H9 (cell line): ENCODE measurements at regions not wholly inside any gene's neighbourhood (a gene's known extent, or its start where the extent isn't known, plus 50 kb on each side); places are given as distances from the start of the nearest gene placed in this dataset.

Experiments used
- DNase-seq: peaks from one replicate; pipeline ENCODE4 v3.0.0-alpha.2; 2017
- H2AFZ ChIP-seq: one replicate; pipeline ENCODE4 v1.6.1; 2013; ENCODE audit warnings: mild to moderate bottlenecking, low read length, control low read depth, moderate library complexity
- H2AK5ac ChIP-seq: 2 replicates; pipeline ENCODE4 v1.6.1; 2013; ENCODE audit warnings: low read length, control low read depth, mixed read lengths; ENCODE audit not compliant: insufficient read length
- H2BK120ac ChIP-seq: one replicate; pipeline ENCODE4 v1.6.1; 2013; ENCODE audit warnings: low read depth, mild to moderate bottlenecking, low read length, control low read depth, inconsistent platforms; ENCODE audit not compliant: poor library complexity, severe bottlenecking
- H2BK12ac ChIP-seq: 2 replicates; pipeline ENCODE4 v1.6.1; 2013; ENCODE audit warnings: low read length, control low read depth, mixed read lengths, low read depth; ENCODE audit not compliant: insufficient read length
- H2BK15ac ChIP-seq: 2 replicates; pipeline ENCODE4 v1.6.1; 2013; ENCODE audit warnings: low read depth, low read length, control low read depth
- H2BK20ac ChIP-seq: one replicate; pipeline ENCODE4 v1.6.1; 2013; ENCODE audit warnings: low read depth, mild to moderate bottlenecking, low read length, control low read depth, inconsistent platforms; ENCODE audit not compliant: poor library complexity, severe bottlenecking
- H2BK5ac ChIP-seq: 2 replicates; pipeline ENCODE4 v1.6.1; 2013; ENCODE audit warnings: low read length, control low read depth, mixed read lengths; ENCODE audit not compliant: insufficient read length
- H3K14ac ChIP-seq: 2 replicates; pipeline ENCODE4 v1.6.1; 2013; ENCODE audit warnings: low read length, control low read depth; ENCODE audit not compliant: insufficient read depth
- H3K18ac ChIP-seq: 2 replicates; pipeline ENCODE4 v1.6.1; 2013; ENCODE audit warnings: low read depth, mild to moderate bottlenecking, mixed read lengths, low read length, control low read depth; ENCODE audit not compliant: insufficient read length
- H3K23ac ChIP-seq: 2 replicates; pipeline ENCODE4 v1.6.1; 2013; ENCODE audit warnings: low read length, control low read depth, mixed read lengths, low read depth; ENCODE audit not compliant: insufficient read length
- H3K23me2 ChIP-seq: 2 replicates; pipeline ENCODE4 v1.6.1; 2013; ENCODE audit warnings: low read depth, mild to moderate bottlenecking, mixed read lengths, low read length, control low read depth; ENCODE audit not compliant: insufficient read length, poor library complexity, severe bottlenecking
- H3K27ac ChIP-seq: 2 replicates; pipeline ENCODE4 v1.5.1; 2013; ENCODE audit warnings: low read length, control low read depth, mixed read lengths, low read depth; ENCODE audit not compliant: insufficient read length
- H3K27me3 ChIP-seq: 2 replicates; pipeline ENCODE4 v1.6.1; 2013; ENCODE audit warnings: low read length, control low read depth, inconsistent platforms; ENCODE audit not compliant: insufficient read depth
- H3K4ac ChIP-seq: 2 replicates; pipeline ENCODE4 v1.6.1; 2013; ENCODE audit warnings: low read depth, mild to moderate bottlenecking, control low read depth, inconsistent platforms, low read length, moderate library complexity
- H3K4me1 ChIP-seq: 2 replicates; pipeline ENCODE4 v1.6.1; 2013; ENCODE audit warnings: low read length, control low read depth, inconsistent platforms; ENCODE audit not compliant: insufficient read depth
- H3K4me2 ChIP-seq: 2 replicates; pipeline ENCODE4 v1.6.1; 2013; ENCODE audit warnings: low read length, control low read depth, mixed read lengths; ENCODE audit not compliant: insufficient read length, insufficient read depth
- H3K56ac ChIP-seq: 2 replicates; pipeline ENCODE4 v1.6.1; 2013; ENCODE audit warnings: low read depth, mild to moderate bottlenecking, mixed read lengths, low read length, control low read depth; ENCODE audit not compliant: insufficient read length
- H3K79me1 ChIP-seq: 2 replicates; pipeline ENCODE4 v1.6.1; 2013; ENCODE audit warnings: low read depth, mild to moderate bottlenecking, moderate library complexity, low read length, control low read depth, inconsistent platforms; ENCODE audit not compliant: insufficient read depth, poor library complexity, severe bottlenecking
- H3K79me2 ChIP-seq: 2 replicates; pipeline ENCODE4 v1.6.1; 2013; ENCODE audit warnings: low read length, control low read depth, inconsistent platforms; ENCODE audit not compliant: insufficient read depth
- H3K9ac ChIP-seq: 2 replicates; pipeline ENCODE4 v1.6.1; 2013; ENCODE audit warnings: low read length, control low read depth, mixed read lengths; ENCODE audit not compliant: insufficient read length; ENCODE audit errors: extremely low read depth
- H3K9me3 ChIP-seq: one replicate; pipeline ENCODE4 v1.6.1; 2013; ENCODE audit warnings: low read depth, low read length, inconsistent platforms; ENCODE audit not compliant: control insufficient read depth
- H3T11ph ChIP-seq: one replicate; pipeline ENCODE4 v1.6.1; 2013; ENCODE audit warnings: mild to moderate bottlenecking, low read length, control low read depth, inconsistent platforms
- H4K20me1 ChIP-seq: one replicate; pipeline ENCODE4 v1.6.1; 2013; ENCODE audit not compliant: control insufficient read depth, insufficient read length, insufficient read depth
- H4K5ac ChIP-seq: 2 replicates; pipeline ENCODE4 v1.6.1; 2013; ENCODE audit warnings: low read depth, mild to moderate bottlenecking, mixed read lengths, low read length, control low read depth; ENCODE audit not compliant: insufficient read length
- H4K8ac ChIP-seq: replicated peaks from 2 replicates; pipeline ENCODE4 v1.6.1; 2013; ENCODE audit warnings: low read length, control low read depth, mixed read lengths, low read depth; ENCODE audit not compliant: insufficient read length
- H4K91ac ChIP-seq: 2 replicates; pipeline ENCODE4 v1.6.1; 2013; ENCODE audit warnings: low read depth, mild to moderate bottlenecking, moderate library complexity, mixed read lengths, low read length, control low read depth; ENCODE audit not compliant: insufficient read length
- H3K27ac Mint-ChIP-seq, 3 experiments: 2 replicates in 2 of 3; 3 replicates in 1 of 3; pipeline ENCODE4 v1.8.0; 2020 to 2021; ENCODE audit warnings: mixed read lengths in 3 of 3, mild to moderate bottlenecking in 1 of 3, moderate library complexity in 1 of 3
- H3K27me3 Mint-ChIP-seq: 2 replicates; pipeline ENCODE4 v1.8.0; 2021; ENCODE audit warnings: low read depth, mild to moderate bottlenecking, moderate library complexity, mixed read lengths
- H3K36me3 Mint-ChIP-seq, 3 experiments: 2 replicates in 2 of 3; 3 replicates in 1 of 3; pipeline ENCODE4 v1.8.0; 2020 to 2021; ENCODE audit warnings: low read depth in 3 of 3, mixed read lengths in 3 of 3; ENCODE audit not compliant: insufficient read depth in 1 of 3
- H3K4me1 Mint-ChIP-seq, 2 experiments: 2 replicates each; pipeline ENCODE4 v1.8.0; 2020; ENCODE audit warnings: mixed read lengths in 2 of 2
- H3K4me3 Mint-ChIP-seq, 2 experiments: 2 replicates in 1 of 2; 3 replicates in 1 of 2; pipeline ENCODE4 v1.8.0; 2020 to 2021; ENCODE audit warnings: mild to moderate bottlenecking in 2 of 2, mixed read lengths in 2 of 2, moderate library complexity in 1 of 2
- H3K9me3 Mint-ChIP-seq, 2 experiments: 2 replicates in 1 of 2; 3 replicates in 1 of 2; pipeline ENCODE4 v1.8.0; 2020; ENCODE audit warnings: mild to moderate bottlenecking in 2 of 2, mixed read lengths in 2 of 2, moderate library complexity in 1 of 2
- WGBS: extraction: QIAGEN DNeasy Blood & Tissue Kit; methylation state at CpG from one replicate; pipeline ENCODE4 v1.1.7; 2013; ENCODE audit warnings: missing lambda C conversion rate, low lambda C conversion rate, mixed read lengths; ENCODE audit not compliant: insufficient read length; ENCODE audit errors: extremely low coverage; 5-methylcytosine and 5-hydroxymethylcytosine counted together
- TF ChIP-seq, protein P1 (sequence below): fragments of 200-600 bp; sonication (generic); conservative IDR thresholded peaks from 3 replicates; pipeline ENCODE4 v1.8.0; 2021; ENCODE audit warnings: antibody characterized with exemption, mild to moderate bottlenecking

GRCh38 chr3:69648126-69648525 is 91.1 kb upstream of the MITF start:
- TF ChIP-seq, protein P1, sequence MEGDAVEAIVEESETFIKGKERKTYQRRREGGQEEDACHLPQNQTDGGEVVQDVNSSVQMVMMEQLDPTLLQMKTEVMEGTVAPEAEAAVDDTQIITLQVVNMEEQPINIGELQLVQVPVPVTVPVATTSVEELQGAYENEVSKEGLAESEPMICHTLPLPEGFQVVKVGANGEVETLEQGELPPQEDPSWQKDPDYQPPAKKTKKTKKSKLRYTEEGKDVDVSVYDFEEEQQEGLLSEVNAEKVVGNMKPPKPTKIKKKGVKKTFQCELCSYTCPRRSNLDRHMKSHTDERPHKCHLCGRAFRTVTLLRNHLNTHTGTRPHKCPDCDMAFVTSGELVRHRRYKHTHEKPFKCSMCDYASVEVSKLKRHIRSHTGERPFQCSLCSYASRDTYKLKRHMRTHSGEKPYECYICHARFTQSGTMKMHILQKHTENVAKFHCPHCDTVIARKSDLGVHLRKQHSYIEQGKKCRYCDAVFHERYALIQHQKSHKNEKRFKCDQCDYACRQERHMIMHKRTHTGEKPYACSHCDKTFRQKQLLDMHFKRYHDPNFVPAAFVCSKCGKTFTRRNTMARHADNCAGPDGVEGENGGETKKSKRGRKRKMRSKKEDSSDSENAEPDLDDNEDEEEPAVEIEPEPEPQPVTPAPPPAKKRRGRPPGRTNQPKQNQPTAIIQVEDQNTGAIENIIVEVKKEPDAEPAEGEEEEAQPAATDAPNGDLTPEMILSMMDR = no peak
- Histone ChIP-seq H2BK15ac (no peak overlapping the region), H3K23me2 (no peaks in the 10 kb centered on the region), H4K8ac (no peak overlapping the region), H2AK5ac (no peak overlapping the region), H3K4me2 (no peak overlapping the region), H3K56ac (no peak overlapping the region), H2AFZ (no peak overlapping the region), H3K14ac (no peak overlapping the region), H3K79me1 (no peaks in the 10 kb centered on the region), H2BK5ac (no peak overlapping the region), H2BK120ac (no peak overlapping the region), H3T11ph (no peak overlapping the region), H3K4me1 (no peaks in the 10 kb centered on the region), H3K23ac (no peak overlapping the region), H3K27ac (no peak overlapping the region), H3K9me3 (no peaks in the 10 kb centered on the region), H3K9ac (no peak overlapping the region), H2BK12ac (no peak overlapping the region), H4K5ac (no peak overlapping the region), H2BK20ac (no peak overlapping the region), H3K4ac (no peak overlapping the region), H4K20me1 (no peaks in the 10 kb centered on the region), H3K18ac (no peak overlapping the region), H3K79me2 (no peaks in the 10 kb centered on the region), H3K27me3 (no peaks in the 10 kb centered on the region), H4K91ac (no peak overlapping the region)
- DNase-seq = no peak
- no peak overlapping the region for H3K27ac Mint-ChIP-seq
- H3K27me3 Mint-ChIP-seq = no peaks in the 10 kb centered on the region
- H3K9me3 Mint-ChIP-seq = no peaks in the 10 kb centered on the region
- H3K4me3 Mint-ChIP-seq = no peak overlapping the region
- H3K4me1 Mint-ChIP-seq = peaks cover 7% of the 10 kb centered on the region in 2 experiments; a peak in 3 of 4 replicates
- WGBS = no CpG with 5 or more reads among the region's 2 CpGs
- no peaks in the 10 kb centered on the region for H3K36me3 Mint-ChIP-seq
